OCI-LY7 (cell line): ENCODE measurements at regions not wholly inside any gene's neighbourhood (a gene's known extent, or its start where the extent isn't known, plus 50 kb on each side); places are given as distances from the start of the nearest gene placed in this dataset.

ENCODE experiments used
- EZH2phosphoT487 ChIP-seq: fragments of 200-600 bp; sonication (generic); IDR thresholded peaks from 2 replicates; pipeline ENCODE4 v1.6.1; 2018; ENCODE audit warnings: low read depth, borderline replicate concordance, mild to moderate bottlenecking, mixed run types, antibody characterized with exemption, low read length, moderate library complexity, mixed read lengths
- TF ChIP-seq, protein P1 (sequence below): fragments of 200-600 bp; sonication (generic); conservative IDR thresholded peaks from 2 replicates; pipeline ENCODE4 v1.5.1; 2014; ENCODE audit warnings: mild to moderate bottlenecking, antibody characterized with exemption, low read length, moderate library complexity, mixed read lengths

DNA sequence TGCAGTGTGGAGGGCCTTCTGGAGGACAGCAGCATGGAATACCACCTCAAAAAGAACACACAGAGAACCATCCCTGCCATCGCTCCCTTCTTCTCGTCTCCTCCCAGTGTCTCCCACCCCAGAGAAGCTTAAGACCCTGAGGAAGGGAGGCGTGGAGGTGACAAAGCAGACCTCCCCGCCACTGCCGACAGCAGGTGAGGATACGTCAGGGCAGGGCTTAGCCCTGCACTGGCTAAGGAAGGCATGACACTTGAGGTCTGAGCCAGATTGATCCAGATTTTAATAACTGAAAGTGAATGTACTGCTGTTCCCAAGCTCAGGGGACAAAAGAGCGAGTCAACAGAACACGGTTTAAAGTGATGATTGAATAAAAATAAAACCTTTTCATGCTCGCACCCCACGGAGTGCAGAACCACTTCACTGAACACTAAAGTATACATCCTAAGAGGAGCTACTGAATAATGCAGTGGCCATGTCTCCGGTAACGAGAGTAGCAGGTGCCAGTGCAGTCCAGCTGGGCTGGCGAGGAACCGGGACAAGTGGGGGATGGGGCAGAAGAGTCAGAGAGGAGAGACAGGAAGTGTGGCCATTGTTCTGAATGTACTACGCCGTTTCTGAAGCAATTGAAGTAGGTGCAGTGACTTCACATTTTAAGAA is 391.0 kb downstream of the CDH2 start:
- TF ChIP-seq, protein P1, sequence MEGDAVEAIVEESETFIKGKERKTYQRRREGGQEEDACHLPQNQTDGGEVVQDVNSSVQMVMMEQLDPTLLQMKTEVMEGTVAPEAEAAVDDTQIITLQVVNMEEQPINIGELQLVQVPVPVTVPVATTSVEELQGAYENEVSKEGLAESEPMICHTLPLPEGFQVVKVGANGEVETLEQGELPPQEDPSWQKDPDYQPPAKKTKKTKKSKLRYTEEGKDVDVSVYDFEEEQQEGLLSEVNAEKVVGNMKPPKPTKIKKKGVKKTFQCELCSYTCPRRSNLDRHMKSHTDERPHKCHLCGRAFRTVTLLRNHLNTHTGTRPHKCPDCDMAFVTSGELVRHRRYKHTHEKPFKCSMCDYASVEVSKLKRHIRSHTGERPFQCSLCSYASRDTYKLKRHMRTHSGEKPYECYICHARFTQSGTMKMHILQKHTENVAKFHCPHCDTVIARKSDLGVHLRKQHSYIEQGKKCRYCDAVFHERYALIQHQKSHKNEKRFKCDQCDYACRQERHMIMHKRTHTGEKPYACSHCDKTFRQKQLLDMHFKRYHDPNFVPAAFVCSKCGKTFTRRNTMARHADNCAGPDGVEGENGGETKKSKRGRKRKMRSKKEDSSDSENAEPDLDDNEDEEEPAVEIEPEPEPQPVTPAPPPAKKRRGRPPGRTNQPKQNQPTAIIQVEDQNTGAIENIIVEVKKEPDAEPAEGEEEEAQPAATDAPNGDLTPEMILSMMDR, result no peak
- no peak for TF ChIP-seq EZH2phosphoT487
